GM18868 (cell line): ENCODE measurements at regions not wholly inside any gene's neighbourhood (a gene's known extent, or its start where the extent isn't known, plus 50 kb on each side); places are given as distances from the start of the nearest gene placed in this dataset.
A peak's percentile ranks its signal among the peaks of the same experiment; 100 is the strongest.
"Not testable (repeated sequence)": the region's sequence is repeated elsewhere in the genome, so short reads cannot be mapped to it uniquely, and the experiment has no call there.

Source experiments
- ATAC-seq: cut with Tn5 transposase; IDR thresholded peaks from one replicate; pipeline ENCODE4 v1.9.1; 2021; ENCODE audit warnings: mild to moderate bottlenecking, moderate library complexity; ENCODE audit not compliant: unreplicated experiment

GRCh38 chr3:21256932-21257331, 494.1 kb downstream of the ZNF385D start:
- no peak for ATAC-seq

DNA sequence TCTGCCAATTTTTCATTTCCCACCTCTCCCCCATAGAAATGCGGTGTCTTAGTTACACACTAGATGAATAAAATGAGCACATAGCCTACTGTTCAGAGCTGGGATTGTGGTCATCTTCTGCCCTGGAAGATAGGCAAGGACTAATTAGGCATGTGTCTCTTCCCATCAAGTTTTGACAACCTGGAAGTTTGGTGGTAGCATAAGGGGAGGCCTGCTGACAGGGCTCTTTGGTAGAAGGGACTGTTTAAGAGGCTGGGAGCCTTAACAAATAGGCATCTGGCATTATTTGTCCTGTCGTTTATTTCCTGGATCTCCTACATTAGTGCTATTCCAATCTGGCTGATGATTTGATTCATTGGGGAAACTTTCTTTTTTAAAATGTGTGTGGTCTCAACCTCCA, 512.3 kb downstream of the ZNF385D start:
- no peak for ATAC-seq

DNA sequence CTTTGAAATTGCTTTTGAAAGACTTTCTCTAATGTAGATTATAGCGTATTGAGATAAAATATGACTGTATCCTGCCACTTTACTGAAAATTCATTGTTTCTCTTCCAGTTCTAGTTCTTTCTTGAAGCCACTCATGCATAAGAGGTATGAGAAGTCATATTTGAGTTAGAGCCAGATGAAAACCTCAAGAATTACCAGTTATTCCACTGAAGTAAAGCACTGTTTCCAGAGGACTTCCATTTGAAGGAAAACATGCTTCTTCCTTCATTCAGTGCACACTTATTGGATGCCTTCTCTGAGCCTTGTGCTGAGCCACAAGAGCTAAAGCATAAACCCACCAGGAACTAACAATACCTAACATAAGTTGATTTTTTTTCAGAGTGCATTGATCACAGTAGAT, 513.4 kb downstream of the ZNF385D start:
- ATAC-seq: no peak

DNA sequence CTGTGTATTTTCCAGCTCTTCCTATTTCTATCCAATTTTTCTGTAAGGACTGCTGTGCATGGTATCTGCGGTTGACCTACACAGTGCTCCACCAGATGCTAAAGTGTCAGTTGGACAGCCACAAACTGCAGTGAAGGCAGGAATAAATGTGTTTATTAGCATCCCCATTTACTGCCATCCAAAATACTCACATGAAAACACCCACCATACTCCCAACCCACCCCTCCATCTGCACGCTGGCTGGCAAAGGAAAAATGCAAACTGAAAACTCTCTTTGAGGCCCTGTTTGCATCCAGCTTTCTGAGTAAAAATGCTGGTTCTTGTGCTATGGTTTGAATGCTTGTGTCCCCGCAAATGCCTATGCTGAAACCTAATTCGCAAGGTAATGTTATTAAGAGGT, 515.5 kb downstream of the ZNF385D start:
- ATAC-seq: no peak

DNA sequence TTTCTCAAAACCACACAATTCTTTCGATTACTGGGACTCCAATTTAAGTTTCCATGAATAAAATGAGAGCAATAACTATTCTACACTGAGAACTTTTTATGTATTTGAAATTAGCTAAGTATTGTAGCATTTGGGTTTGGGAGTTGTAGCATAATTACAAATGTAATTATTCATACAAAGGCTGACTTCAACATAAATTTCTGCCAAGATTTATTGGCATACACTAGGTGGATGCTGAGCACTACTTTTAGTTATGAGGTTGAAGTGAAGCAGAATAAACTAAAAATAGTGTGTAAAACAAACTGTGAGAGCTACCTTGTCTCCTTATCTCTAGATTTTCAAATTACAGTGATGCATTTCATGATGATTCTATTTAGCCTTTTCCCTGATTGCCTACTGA, 516.1 kb downstream of the ZNF385D start:
- no peak for ATAC-seq

GRCh38 chr3:21229426-21230135, 521.4 kb downstream of the ZNF385D start:
- no peak for ATAC-seq

GRCh38 chr3:21226086-21226485, 524.9 kb downstream of the ZNF385D start:
- ATAC-seq: no peak

- ATAC-seq: no peak
Observed at GRCh38 chr3:21220944-21221343, 530.1 kb downstream of the ZNF385D start.

DNA sequence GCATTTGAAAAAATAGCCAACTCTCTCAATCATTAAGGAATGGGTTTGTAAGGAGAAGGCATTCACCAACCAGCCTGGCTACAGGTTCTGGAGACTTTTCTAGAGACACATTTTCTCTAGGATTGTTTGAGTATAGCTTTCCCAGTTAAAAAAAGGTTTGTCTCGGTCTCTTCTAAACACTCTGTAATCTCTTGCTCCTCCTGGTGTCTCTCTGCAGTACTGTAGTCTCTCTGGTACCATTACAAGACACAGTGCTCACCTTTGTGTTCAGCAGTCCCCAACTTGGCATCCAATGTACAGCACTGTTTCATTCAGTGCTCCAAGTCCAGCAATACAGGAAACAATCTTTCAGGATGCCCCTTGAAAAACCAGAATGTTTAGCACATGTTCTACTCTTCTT, 534.4 kb downstream of the ZNF385D start:
- ATAC-seq: no peak

GRCh38 chr3:21204122-21204521, 546.9 kb downstream of the ZNF385D start:
- not testable (repeated sequence) for ATAC-seq

- ATAC-seq: no peak
Observed at GRCh38 chr3:21195203-21195602, 555.8 kb downstream of the ZNF385D start.

GRCh38 chr3:21194036-21194435, 557.0 kb downstream of the ZNF385D start:
- ATAC-seq: not testable (repeated sequence)

DNA sequence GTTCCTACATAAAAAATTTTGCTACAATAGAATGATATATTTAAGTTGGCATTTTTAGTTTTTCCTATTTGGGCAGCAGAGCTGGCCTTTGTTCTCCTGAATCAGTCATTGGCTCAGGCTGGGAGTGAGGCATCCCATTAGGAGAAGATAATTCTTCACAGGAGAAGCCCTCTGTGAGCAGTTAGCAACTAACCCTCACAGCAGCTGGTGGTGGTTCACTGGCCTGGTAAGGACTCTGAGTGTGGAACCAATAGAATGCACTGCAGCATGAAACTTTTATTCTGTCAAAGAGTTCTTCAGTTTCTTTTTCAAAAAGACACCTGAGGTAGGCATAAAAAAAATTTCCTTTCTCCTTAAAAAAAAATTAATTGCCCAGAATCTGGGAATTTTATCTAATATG, 562.6 kb downstream of the ZNF385D start:
- no peak for ATAC-seq

GRCh38 chr3:21185816-21186314, 565.1 kb downstream of the ZNF385D start:
- no peak for ATAC-seq

- no peak for ATAC-seq
Observed at GRCh38 chr3:21174461-21174860, 576.5 kb downstream of the ZNF385D start.

DNA sequence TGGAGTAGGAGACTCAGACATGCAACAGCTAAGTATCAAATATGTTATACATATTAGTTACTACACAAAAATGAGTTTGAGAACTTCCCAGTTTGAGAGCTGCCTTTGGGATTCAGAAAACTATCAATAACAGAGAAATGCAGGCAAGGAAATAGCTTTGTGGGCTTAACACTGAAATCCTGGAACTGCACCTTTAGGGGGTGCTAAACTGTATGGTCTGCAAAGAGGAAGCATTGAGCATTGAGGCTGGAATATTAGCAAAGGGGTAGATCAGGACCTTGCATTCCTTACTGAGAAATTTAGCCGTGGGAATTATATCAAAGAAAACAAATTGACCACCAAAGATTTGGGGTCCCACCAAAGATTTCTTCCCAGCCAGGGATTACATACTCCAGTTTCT, 580.0 kb downstream of the ZNF385D start:
- peak; percentile 74 for ATAC-seq

DNA sequence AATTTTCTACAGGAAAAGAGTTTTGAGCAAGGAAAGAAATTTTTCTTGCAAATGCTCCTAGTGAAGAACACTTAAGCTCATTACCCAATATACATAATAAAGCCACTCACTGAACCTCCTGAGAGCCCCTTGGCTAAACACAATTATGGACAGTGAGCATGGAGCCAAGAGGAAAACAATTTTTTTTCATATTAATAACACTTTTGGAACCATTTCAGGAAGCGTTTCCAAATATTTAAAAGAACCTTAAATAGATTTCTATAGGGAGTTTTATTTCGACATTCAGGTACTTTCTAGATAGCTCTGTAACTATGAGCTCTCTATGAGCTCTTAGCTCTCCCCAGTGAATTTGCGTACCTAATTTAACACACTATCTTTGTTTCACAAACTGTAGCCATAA, 581.1 kb downstream of the ZNF385D start:
- ATAC-seq: no peak

DNA sequence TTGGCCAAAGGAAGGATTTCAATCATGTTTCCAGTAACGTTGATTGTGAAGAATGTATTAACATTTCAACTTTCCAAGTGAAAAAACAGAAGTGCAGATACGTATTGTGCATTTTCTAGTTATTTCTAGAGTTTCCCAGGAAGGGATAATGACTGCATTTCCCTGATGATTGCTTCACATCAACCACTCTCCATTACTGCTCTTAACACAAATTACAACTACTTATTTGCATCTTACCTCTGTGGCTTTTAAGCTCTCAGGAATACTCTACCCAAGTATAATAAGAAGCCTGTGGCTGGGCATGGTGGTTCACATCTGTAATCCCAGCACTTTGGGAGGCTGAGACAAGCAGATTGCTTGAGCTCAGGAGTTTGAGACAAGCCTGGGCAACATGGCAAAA, 582.5 kb downstream of the ZNF385D start:
- no peak for ATAC-seq

GRCh38 chr3:21163956-21164355, 587.1 kb downstream of the ZNF385D start:
- no peak for ATAC-seq

- ATAC-seq: no peak
Observed at GRCh38 chr3:21159543-21159906, 591.5 kb downstream of the ZNF385D start.

DNA sequence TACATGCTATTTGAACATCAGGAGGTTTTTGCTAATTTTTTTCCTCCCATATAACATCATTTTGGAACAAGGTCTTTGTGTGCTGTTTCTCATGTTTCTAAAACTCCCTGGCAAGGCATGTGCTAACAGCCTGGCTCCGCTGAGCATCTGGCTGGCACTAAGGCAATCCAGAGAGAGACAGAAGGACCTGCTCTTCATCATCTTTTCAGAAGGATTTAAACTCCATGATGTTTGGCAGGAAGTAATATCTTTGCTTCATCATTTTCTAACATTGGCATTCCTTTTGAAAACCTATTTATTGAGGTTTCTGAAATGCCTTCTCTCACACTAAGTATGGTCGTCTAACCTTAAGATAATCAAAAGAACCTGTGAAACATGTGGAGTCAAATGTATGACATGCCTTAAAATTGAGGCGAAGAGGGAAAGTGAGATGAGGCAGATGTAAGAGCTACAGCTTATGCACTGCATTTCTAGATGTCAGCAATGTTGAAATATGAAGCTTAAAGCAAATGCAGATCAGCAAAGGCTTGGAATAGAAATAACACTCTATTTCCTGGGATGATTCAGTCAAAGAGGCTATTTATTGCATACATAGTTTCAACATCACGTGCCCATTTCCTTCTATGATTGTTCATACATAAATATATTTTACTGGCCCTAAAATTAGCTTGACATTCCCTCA, 592.0 kb downstream of the ZNF385D start:
- ATAC-seq: no peak

GRCh38 chr3:21154911-21155310, 596.1 kb downstream of the ZNF385D start:
- no peak for ATAC-seq

DNA sequence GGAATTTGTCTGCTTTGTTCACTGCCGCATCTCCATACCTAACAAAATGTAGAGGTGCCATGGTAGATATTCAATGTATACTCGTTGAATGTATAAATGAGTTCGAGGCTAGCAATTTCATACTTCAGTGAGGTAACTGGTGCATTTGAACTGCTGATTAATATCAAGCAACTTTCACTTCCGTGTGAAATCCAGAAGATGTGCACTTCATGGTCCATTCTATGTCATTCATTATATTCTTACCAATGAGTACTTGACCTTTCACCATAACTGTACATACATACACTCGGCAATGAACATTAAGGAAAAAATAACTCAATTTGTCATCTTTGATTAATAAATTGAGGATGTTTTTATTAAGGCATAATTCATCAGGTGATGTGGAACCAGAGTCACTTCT, 598.5 kb downstream of the ZNF385D start:
- ATAC-seq: peak; percentile 82
